Nucleus accumbens (tissue), 56 donors: ENCODE measurements at regions not wholly inside any gene's neighbourhood (a gene's known extent, or its start where the extent isn't known, plus 50 kb on each side); places are given as distances from the start of the nearest gene placed in this dataset.
A peak's percentile ranks its signal among the peaks of the same experiment; 100 is the strongest.

Experiments
- DNase-seq, 56 donors: peaks; one replicate each; lab custom pipeline; 2025; lab: John Stamatoyannopoulos, UW

- DNase-seq = no peak
Observed at GRCh38 chr3:83882701-83883100, 1076.1 kb upstream of the CADM2 start.

- DNase-seq = no peak
Observed at GRCh38 chr3:83890039-83890762, 1068.6 kb upstream of the CADM2 start.

GRCh38 chr3:83890763-83891135 lies 1068.0 kb upstream of the CADM2 start:
- peak in 3 of 56 donors; percentile 10 to 25 (median 14) for DNase-seq

GRCh38 chr3:83894223-83894622 lies 1064.6 kb upstream of the CADM2 start:
- DNase-seq = no peak

- DNase-seq = no peak
Observed at GRCh38 chr3:83895892-83896291, 1062.9 kb upstream of the CADM2 start.

GRCh38 chr3:83902787-83903533 lies 1055.8 kb upstream of the CADM2 start:
- DNase-seq = no peak

- DNase-seq = no peak
Observed at GRCh38 chr3:83913381-83913780, 1045.4 kb upstream of the CADM2 start.

- no peak for DNase-seq
Observed at GRCh38 chr3:83926291-83926690, 1032.5 kb upstream of the CADM2 start.

- DNase-seq = no peak
Observed at GRCh38 chr3:83928391-83928790, 1030.4 kb upstream of the CADM2 start.

GRCh38 chr3:83928903-83929302 lies 1029.9 kb upstream of the CADM2 start:
- no peak for DNase-seq

- DNase-seq = no peak
Observed at GRCh38 chr3:83934192-83935021, 1024.4 kb upstream of the CADM2 start.

- DNase-seq = no peak
Observed at GRCh38 chr3:83938491-83938890, 1020.3 kb upstream of the CADM2 start.

- no peak for DNase-seq
Observed at GRCh38 chr3:83941990-83942745, 1016.6 kb upstream of the CADM2 start.

- no peak for DNase-seq
Observed at GRCh38 chr3:83946049-83946448, 1012.7 kb upstream of the CADM2 start.

GRCh38 chr3:83946554-83946953 lies 1012.2 kb upstream of the CADM2 start:
- no peak for DNase-seq

- no peak for DNase-seq
Observed at GRCh38 chr3:83948771-83949170, 1010.0 kb upstream of the CADM2 start.

GRCh38 chr3:83953417-83954089 lies 1005.2 kb upstream of the CADM2 start:
- no peak for DNase-seq

- DNase-seq = no peak
Observed at GRCh38 chr3:83956431-83956830, 1002.4 kb upstream of the CADM2 start.

GRCh38 chr3:83968356-83968755 lies 990.4 kb upstream of the CADM2 start:
- DNase-seq = no peak

GRCh38 chr3:83971666-83972065 lies 987.1 kb upstream of the CADM2 start:
- no peak for DNase-seq
